ENCODE measurements at regions not wholly inside any gene's neighbourhood (a gene's known extent, or its start where the extent isn't known, plus 50 kb on each side); places are given as distances from the start of the nearest gene placed in this dataset.

DNA sequence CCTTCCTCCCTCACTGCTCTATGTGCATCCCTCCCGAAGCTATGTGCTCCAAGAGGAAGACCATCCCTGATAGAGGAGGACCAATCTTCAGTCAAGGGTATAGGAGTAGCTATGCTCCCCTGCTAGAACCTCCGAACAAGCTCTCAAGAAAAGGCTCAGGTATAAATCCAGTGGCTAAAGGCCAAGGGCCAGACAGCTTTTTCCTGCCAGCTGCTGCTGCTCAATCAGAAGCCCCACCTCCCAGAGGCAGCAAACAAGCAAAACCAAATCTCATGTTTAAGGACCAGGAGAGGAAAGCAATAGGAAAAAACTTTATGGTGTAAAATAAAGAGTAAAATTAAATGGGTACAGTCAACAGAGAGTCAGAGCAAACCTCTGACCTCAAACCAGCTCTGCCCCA lies 187.2 kb downstream of the FGFR2 start:
- H3K4me1 ChIP-seq (ENCODE audit: control insufficient read depth, insufficient read depth, low read length) = peaks cover 9% of the 10 kb centered on the region
- H3K4me3 ChIP-seq (ENCODE audit: low read depth, low read length) = no peak overlapping the region
- H3K27me3 ChIP-seq (ENCODE audit: control insufficient read depth, insufficient read depth, low read length) = no peaks in the 10 kb centered on the region
- H3K36me3 ChIP-seq (ENCODE audit: control insufficient read depth, insufficient read depth, low read length) = no peaks in the 10 kb centered on the region
- no peak for DNase-seq (ENCODE audit: low read depth in 4 of 6, low spot score in 6 of 6)
- WGBS (ENCODE audit: insufficient coverage) = 100% methylated on average over 1 of the region's 2 CpGs
- no peak overlapping the region for H3K27ac ChIP-seq (ENCODE audit: low read depth, low read length)
- H3K9me3 ChIP-seq (ENCODE audit: control insufficient read depth, insufficient read depth, low read length) = no peaks in the 10 kb centered on the region

DNA sequence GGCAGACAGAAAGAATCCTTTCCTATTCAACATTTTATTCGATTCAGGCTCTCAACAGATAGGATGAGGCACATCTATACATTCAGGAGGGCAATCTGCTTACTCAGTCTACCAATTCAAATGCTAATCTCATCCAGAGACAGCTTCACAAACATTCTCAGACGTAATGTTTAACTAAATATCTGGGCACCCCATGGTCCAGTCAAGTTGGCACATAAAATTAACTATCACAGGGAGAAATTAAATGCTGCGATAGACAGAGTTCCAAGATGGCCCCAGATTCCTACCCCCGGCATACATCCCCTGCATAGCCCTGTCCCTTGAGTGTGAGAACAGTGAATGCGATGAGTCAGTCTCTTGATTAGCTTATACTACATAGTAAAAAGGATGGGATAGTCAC lies 184.3 kb downstream of the FGFR2 start:
- Histone ChIP-seq H3K4me1 (ENCODE audit: control insufficient read depth, insufficient read depth, low read length) (no peaks in the 10 kb centered on the region), H3K27ac (ENCODE audit: low read depth, low read length) (no peak overlapping the region), H3K9me3 (ENCODE audit: control insufficient read depth, insufficient read depth, low read length) (no peaks in the 10 kb centered on the region), H3K27me3 (ENCODE audit: control insufficient read depth, insufficient read depth, low read length) (no peaks in the 10 kb centered on the region), H3K4me3 (ENCODE audit: low read depth, low read length) (no peak overlapping the region), H3K36me3 (ENCODE audit: control insufficient read depth, insufficient read depth, low read length) (no peaks in the 10 kb centered on the region)
- WGBS (ENCODE audit: insufficient coverage) = 76% methylated on average over 2 of the region's 5 CpGs
- no peak for DNase-seq (ENCODE audit: low read depth in 4 of 6, low spot score in 6 of 6)

DNA sequence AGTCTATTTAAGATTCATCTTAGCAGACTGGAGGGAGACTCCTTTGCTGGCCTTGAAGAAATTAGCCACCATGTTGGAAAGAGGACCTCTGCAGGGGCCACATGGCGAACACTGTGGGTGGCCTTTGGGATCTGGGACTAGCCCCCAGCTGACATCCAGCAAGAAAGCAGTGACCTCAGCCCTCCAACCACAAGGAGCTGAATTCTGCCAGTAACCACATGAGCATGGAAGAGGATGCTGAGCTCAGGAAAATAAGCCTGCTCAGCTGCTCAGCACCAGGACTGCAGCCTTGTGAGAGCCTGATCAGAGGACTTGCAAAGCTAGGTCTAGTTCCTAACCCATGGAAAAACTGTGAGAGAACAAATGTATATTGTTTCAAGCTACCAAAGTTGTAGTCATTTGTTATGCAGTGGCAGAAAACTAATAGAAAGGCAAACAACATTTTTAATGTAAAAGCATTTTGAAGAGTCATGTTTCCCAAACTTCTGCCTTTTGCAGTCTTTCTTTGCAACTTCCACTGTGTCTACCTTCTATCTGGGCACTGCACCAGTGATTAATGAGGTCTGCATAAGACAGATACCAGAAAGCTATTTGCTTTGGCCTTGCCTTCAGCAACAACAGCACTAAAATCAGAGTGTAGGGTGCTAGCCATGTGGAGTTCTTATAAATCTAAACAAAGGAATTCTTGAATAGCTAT lies 183.7 kb downstream of the FGFR2 start:
- Histone ChIP-seq H3K27me3 (ENCODE audit: control insufficient read depth, insufficient read depth, low read length) (no peaks in the 10 kb centered on the region), H3K36me3 (ENCODE audit: control insufficient read depth, insufficient read depth, low read length) (no peaks in the 10 kb centered on the region), H3K27ac (ENCODE audit: low read depth, low read length) (no peak overlapping the region), H3K9me3 (ENCODE audit: control insufficient read depth, insufficient read depth, low read length) (no peaks in the 10 kb centered on the region), H3K4me1 (ENCODE audit: control insufficient read depth, insufficient read depth, low read length) (no peaks in the 10 kb centered on the region), H3K4me3 (ENCODE audit: low read depth, low read length) (no peak overlapping the region)
- WGBS (ENCODE audit: insufficient coverage) = no CpG with 5 or more reads among the region's 1 CpG
- no peak for DNase-seq (ENCODE audit: low read depth in 4 of 6, low spot score in 6 of 6)

DNA sequence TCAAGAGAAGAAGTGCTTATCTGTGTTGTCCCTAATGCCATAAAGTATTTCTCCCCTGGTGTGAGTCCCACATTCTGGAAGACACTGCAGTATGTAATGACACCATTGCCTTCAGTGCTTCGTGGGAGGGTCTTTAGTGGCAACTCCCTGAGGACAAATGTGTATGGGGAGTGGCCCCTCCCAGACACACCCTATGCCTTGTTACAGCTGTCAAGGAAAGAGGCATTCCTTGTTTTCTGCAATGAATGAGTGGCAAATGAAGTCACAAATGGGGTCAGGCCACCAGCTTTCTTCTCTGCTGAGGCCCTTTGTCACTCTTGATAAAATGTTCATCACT lies 183.2 kb downstream of the FGFR2 start:
- no peaks in the 10 kb centered on the region for H3K4me1 ChIP-seq (ENCODE audit: control insufficient read depth, insufficient read depth, low read length)
- H3K4me3 ChIP-seq (ENCODE audit: low read depth, low read length) = no peak overlapping the region
- no peaks in the 10 kb centered on the region for H3K9me3 ChIP-seq (ENCODE audit: control insufficient read depth, insufficient read depth, low read length)
- no peak overlapping the region for H3K27ac ChIP-seq (ENCODE audit: low read depth, low read length)
- H3K27me3 ChIP-seq (ENCODE audit: control insufficient read depth, insufficient read depth, low read length) = no peaks in the 10 kb centered on the region
- DNase-seq (ENCODE audit: low read depth in 4 of 6, low spot score in 6 of 6) = no peak
- no peaks in the 10 kb centered on the region for H3K36me3 ChIP-seq (ENCODE audit: control insufficient read depth, insufficient read depth, low read length)
- WGBS (ENCODE audit: insufficient coverage) = no CpG with 5 or more reads among the region's 1 CpG

DNA sequence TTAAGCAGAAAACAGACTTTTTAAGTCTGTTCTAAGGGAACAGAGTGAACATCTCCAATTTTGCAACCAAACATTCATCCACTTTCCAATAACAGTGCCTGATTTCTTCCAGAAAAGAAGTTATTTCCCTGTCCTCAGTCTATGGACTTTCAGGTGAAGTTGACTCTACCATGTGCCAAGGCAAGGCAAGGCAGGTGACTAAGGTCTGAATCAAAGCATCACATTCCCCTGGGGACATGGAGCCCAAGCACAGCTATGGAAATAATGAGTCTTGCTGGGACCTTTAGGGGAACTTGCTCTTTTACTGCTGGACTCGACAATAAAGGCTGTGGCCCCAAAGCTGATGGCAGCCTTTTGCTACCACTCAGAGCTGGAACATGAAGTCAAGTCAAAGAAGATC lies 182.2 kb downstream of the FGFR2 start:
- H3K27ac ChIP-seq (ENCODE audit: low read depth, low read length) = no peak overlapping the region
- H3K4me1 ChIP-seq (ENCODE audit: control insufficient read depth, insufficient read depth, low read length) = no peaks in the 10 kb centered on the region
- H3K9me3 ChIP-seq (ENCODE audit: control insufficient read depth, insufficient read depth, low read length) = no peaks in the 10 kb centered on the region
- no peaks in the 10 kb centered on the region for H3K36me3 ChIP-seq (ENCODE audit: control insufficient read depth, insufficient read depth, low read length)
- no peak overlapping the region for H3K4me3 ChIP-seq (ENCODE audit: low read depth, low read length)
- no peak for DNase-seq (ENCODE audit: low read depth in 4 of 6, low spot score in 6 of 6)
- no peaks in the 10 kb centered on the region for H3K27me3 ChIP-seq (ENCODE audit: control insufficient read depth, insufficient read depth, low read length)
- 100% methylated on average over 1 of the region's 1 CpG for WGBS (ENCODE audit: insufficient coverage)

DNA sequence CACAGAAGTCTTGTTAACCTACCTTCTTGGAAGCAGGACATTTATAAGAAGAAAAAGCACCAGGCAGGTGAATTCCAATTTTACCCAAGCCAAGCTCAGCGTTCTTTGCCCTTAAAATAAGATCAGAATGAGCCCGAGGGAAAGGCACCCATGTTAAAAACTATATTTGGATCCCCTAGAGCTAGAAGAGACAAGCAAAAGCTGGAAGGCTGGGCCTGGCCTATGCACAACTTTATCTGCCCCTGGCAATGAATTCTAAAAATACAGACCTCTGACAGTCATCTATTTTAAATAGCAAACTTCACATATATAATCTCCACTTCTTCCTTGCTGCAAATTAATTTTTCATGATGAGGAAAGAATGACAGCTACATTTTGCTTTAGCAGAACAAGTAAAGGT lies 180.9 kb downstream of the FGFR2 start:
- no peaks in the 10 kb centered on the region for H3K36me3 ChIP-seq (ENCODE audit: control insufficient read depth, insufficient read depth, low read length)
- H3K4me3 ChIP-seq (ENCODE audit: low read depth, low read length) = no peak overlapping the region
- no peaks in the 10 kb centered on the region for H3K9me3 ChIP-seq (ENCODE audit: control insufficient read depth, insufficient read depth, low read length)
- no peaks in the 10 kb centered on the region for H3K27me3 ChIP-seq (ENCODE audit: control insufficient read depth, insufficient read depth, low read length)
- DNase-seq (ENCODE audit: low read depth in 4 of 6, low spot score in 6 of 6) = no peak
- no peak overlapping the region for H3K27ac ChIP-seq (ENCODE audit: low read depth, low read length)
- no peaks in the 10 kb centered on the region for H3K4me1 ChIP-seq (ENCODE audit: control insufficient read depth, insufficient read depth, low read length)
- WGBS (ENCODE audit: insufficient coverage) = 100% methylated on average over 1 of the region's 2 CpGs

DNA sequence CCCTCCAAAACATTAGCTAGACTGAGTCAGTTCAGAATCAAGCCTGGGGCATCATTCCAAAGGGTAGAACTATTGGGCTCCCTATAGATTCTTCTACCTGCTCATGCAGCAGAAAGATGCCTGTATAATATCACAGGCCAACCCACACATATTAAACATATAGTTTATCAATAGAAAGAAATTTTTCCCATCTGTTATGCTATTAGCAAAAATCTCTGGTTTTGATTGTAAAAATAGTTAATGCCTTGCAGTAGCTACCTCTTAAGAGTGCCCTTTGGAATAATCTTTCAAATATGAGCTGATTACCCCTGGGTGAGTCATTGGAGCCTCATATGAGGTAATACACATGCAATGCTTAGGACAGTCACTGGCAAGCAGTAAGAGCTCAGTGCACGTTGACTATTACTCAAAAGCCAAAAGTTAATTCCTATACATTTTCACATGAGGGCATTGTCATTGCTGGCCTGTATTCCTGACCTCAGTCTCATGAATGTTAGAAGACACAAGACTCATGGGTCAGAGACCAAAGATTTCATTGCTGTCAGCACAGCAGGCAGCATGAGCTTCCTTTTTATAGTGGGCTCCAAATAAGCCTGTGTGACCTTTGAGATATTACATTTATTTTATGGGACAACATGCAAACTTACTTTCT lies 180.0 kb downstream of the FGFR2 start:
- no peaks in the 10 kb centered on the region for H3K36me3 ChIP-seq (ENCODE audit: control insufficient read depth, insufficient read depth, low read length)
- no peaks in the 10 kb centered on the region for H3K27me3 ChIP-seq (ENCODE audit: control insufficient read depth, insufficient read depth, low read length)
- H3K9me3 ChIP-seq (ENCODE audit: control insufficient read depth, insufficient read depth, low read length) = no peaks in the 10 kb centered on the region
- no peak for DNase-seq (ENCODE audit: low read depth in 4 of 6, low spot score in 6 of 6)
- H3K27ac ChIP-seq (ENCODE audit: low read depth, low read length) = no peak overlapping the region
- H3K4me1 ChIP-seq (ENCODE audit: control insufficient read depth, insufficient read depth, low read length) = no peaks in the 10 kb centered on the region
- 71% methylated on average over 1 of the region's 1 CpG for WGBS (ENCODE audit: insufficient coverage)
- no peak overlapping the region for H3K4me3 ChIP-seq (ENCODE audit: low read depth, low read length)

DNA sequence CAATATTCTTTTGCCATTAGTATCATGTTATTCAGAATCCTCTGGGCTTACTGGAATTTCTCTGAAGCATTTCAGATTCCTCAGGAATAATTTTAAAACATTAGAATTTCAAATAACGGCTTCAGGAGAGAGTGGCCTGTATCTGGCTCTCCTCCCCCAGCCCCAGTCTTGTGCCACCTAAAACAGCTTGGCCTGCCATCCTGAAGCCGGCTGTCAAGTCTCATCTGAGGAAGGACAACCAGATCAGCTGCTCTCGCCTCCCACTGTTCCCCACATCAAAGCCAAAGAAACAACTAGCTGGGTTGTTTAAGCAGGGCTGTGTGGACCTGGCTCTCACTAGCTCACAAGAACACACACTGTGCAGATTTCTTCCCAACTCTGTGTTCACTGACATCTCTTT lies 178.2 kb downstream of the FGFR2 start:
- Histone ChIP-seq H3K27ac (ENCODE audit: low read depth, low read length) (no peak overlapping the region), H3K27me3 (ENCODE audit: control insufficient read depth, insufficient read depth, low read length) (no peaks in the 10 kb centered on the region), H3K4me1 (ENCODE audit: control insufficient read depth, insufficient read depth, low read length) (no peaks in the 10 kb centered on the region), H3K4me3 (ENCODE audit: low read depth, low read length) (no peak overlapping the region), H3K9me3 (ENCODE audit: control insufficient read depth, insufficient read depth, low read length) (no peaks in the 10 kb centered on the region), H3K36me3 (ENCODE audit: control insufficient read depth, insufficient read depth, low read length) (no peaks in the 10 kb centered on the region)
- no peak for DNase-seq (ENCODE audit: low read depth in 4 of 6, low spot score in 6 of 6)
- 86% methylated on average over 3 of the region's 3 CpGs for WGBS (ENCODE audit: insufficient coverage)

DNA sequence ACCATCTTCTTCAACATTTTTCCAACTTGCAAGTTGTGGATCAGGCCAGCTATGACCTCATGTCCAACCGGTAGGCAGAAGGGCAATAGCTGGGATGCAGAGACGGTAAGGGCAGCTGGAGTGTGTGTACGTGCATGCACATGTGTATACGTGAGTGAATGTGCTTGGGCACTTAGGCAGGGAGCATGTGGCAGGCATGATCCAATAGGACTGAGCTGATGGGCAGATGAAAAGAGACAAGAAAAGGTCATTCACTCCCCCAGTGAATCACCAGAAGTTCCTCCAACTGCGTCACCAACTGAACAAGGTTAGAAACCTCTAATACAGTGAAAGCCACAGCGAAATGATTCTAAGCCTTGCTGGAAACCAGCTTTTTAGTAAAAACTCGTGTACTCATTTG lies 176.1 kb downstream of the FGFR2 start:
- H3K27ac ChIP-seq (ENCODE audit: low read depth, low read length) = no peak overlapping the region
- no peak for DNase-seq (ENCODE audit: low read depth in 4 of 6, low spot score in 6 of 6)
- no peaks in the 10 kb centered on the region for H3K4me1 ChIP-seq (ENCODE audit: control insufficient read depth, insufficient read depth, low read length)
- H3K4me3 ChIP-seq (ENCODE audit: low read depth, low read length) = no peak overlapping the region
- H3K27me3 ChIP-seq (ENCODE audit: control insufficient read depth, insufficient read depth, low read length) = no peaks in the 10 kb centered on the region
- WGBS (ENCODE audit: insufficient coverage) = 92% methylated on average over 7 of the region's 7 CpGs
- H3K36me3 ChIP-seq (ENCODE audit: control insufficient read depth, insufficient read depth, low read length) = no peaks in the 10 kb centered on the region
- no peaks in the 10 kb centered on the region for H3K9me3 ChIP-seq (ENCODE audit: control insufficient read depth, insufficient read depth, low read length)

DNA sequence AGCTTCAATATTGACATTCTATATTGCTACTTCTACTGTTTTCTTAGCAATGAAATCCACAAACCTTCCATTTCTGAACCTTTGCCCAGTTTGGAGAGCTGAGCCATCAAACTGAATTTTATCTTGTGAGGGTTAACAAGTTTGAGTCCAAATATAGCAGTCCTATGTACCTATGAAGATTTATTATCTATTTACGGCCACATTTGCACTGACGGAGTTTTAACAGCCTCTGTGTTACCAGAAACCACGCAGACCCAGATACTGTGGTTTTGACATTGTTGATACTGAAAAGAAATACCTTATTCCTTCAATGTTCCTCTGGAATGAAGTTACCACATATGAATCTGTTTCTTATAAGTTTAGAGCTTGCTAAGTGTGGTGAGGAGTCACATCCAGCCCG lies 172.6 kb downstream of the FGFR2 start:
- H3K9me3 ChIP-seq (ENCODE audit: control insufficient read depth, insufficient read depth, low read length) = no peaks in the 10 kb centered on the region
- H3K27ac ChIP-seq (ENCODE audit: low read depth, low read length) = no peak overlapping the region
- no peaks in the 10 kb centered on the region for H3K36me3 ChIP-seq (ENCODE audit: control insufficient read depth, insufficient read depth, low read length)
- H3K4me3 ChIP-seq (ENCODE audit: low read depth, low read length) = no peak overlapping the region
- WGBS (ENCODE audit: insufficient coverage) = 100% methylated on average over 1 of the region's 4 CpGs
- H3K4me1 ChIP-seq (ENCODE audit: control insufficient read depth, insufficient read depth, low read length) = no peaks in the 10 kb centered on the region
- DNase-seq (ENCODE audit: low read depth in 4 of 6, low spot score in 6 of 6) = no peak
- no peaks in the 10 kb centered on the region for H3K27me3 ChIP-seq (ENCODE audit: control insufficient read depth, insufficient read depth, low read length)
